GM21528 (cell line): ENCODE measurements at regions not wholly inside any gene's neighbourhood (a gene's known extent, or its start where the extent isn't known, plus 50 kb on each side); places are given as distances from the start of the nearest gene placed in this dataset.

Source experiments
- ATAC-seq: cut with Tn5 transposase; IDR thresholded peaks from one replicate; pipeline ENCODE4 v1.9.1; 2021; ENCODE audit warnings: mild to moderate bottlenecking, moderate library complexity; ENCODE audit not compliant: unreplicated experiment, low FRiP score

- no peak for ATAC-seq
Observed at GRCh38 chr4:160848901-160849760, 1314.7 kb downstream of the FSTL5 start.

GRCh38 chr4:160864253-160864652 lies 1299.5 kb downstream of the FSTL5 start:
- no peak for ATAC-seq

- ATAC-seq: no peak
Observed at GRCh38 chr4:160869899-160870298, 1293.9 kb downstream of the FSTL5 start.

- no peak for ATAC-seq
Observed at GRCh38 chr4:160872491-160872890, 1291.3 kb downstream of the FSTL5 start.

GRCh38 chr4:160877087-160877790 lies 1286.6 kb downstream of the FSTL5 start:
- no peak for ATAC-seq

- no peak for ATAC-seq
Observed at GRCh38 chr4:160880180-160880579, 1283.6 kb downstream of the FSTL5 start.

- no peak for ATAC-seq
Observed at GRCh38 chr4:160887668-160888067, 1276.1 kb downstream of the FSTL5 start.

GRCh38 chr4:160894128-160894527 lies 1269.7 kb downstream of the FSTL5 start:
- ATAC-seq: no peak

GRCh38 chr4:160894809-160895208 lies 1269.0 kb downstream of the FSTL5 start:
- ATAC-seq: no peak

- ATAC-seq: no peak
Observed at GRCh38 chr4:160927311-160927710, 1236.5 kb downstream of the FSTL5 start.

- ATAC-seq: no peak
Observed at GRCh38 chr4:160928482-160928881, 1235.3 kb downstream of the FSTL5 start.

- no peak for ATAC-seq
Observed at GRCh38 chr4:160947653-160948052, 1216.1 kb downstream of the FSTL5 start.

GRCh38 chr4:160956875-160957274 lies 1206.9 kb downstream of the FSTL5 start:
- ATAC-seq: no peak

GRCh38 chr4:160969925-160970324 lies 1193.9 kb downstream of the FSTL5 start:
- ATAC-seq: no peak

GRCh38 chr4:160980091-160980490 lies 1183.7 kb downstream of the FSTL5 start:
- ATAC-seq: no peak

GRCh38 chr4:160981083-160981482 lies 1182.7 kb downstream of the FSTL5 start:
- no peak for ATAC-seq

- no peak for ATAC-seq
Observed at GRCh38 chr4:160983035-160983434, 1180.8 kb downstream of the FSTL5 start.

- no peak for ATAC-seq
Observed at GRCh38 chr4:161002386-161002785, 1161.4 kb downstream of the FSTL5 start.

- ATAC-seq: no peak
Observed at GRCh38 chr4:161003418-161004057, 1160.3 kb downstream of the FSTL5 start.

- no peak for ATAC-seq
Observed at GRCh38 chr4:161005746-161006145, 1158.1 kb downstream of the FSTL5 start.

- no peak for ATAC-seq
Observed at GRCh38 chr4:161008527-161008926, 1155.3 kb downstream of the FSTL5 start.
